GM12878 (cell line): ENCODE measurements at regions not wholly inside any gene's neighbourhood (a gene's known extent, or its start where the extent isn't known, plus 50 kb on each side); places are given as distances from the start of the nearest gene placed in this dataset.

ENCODE experiments used
- ATAC-seq: fragments of 200-7000 bp; cut with Tn5 transposase; 3 replicates; pipeline ENCODE4 v1.9.1; 2020; ENCODE audit warnings: mild to moderate bottlenecking, moderate library complexity
- BruUV-seq: library from RNA; stranded (reverse); fragments of 400-500 nt; replicated peaks from 2 replicates; lab custom pipeline; 2021; lab: Mats Ljungman, UMichigan
- CTCF ChIA-PET: fragments of 300-600 bp; sonication (Branson Sonifier 250); formaldehyde crosslinking; extraction: SDS; loops from one replicate; lab custom pipeline; 2021; ENCODE audit warnings: inconsistent platforms; lab: Yijun Ruan, JAX
- POLR2A ChIA-PET: fragments of 350-600 bp; formaldehyde crosslinking; extraction: SDS; loops from one replicate; lab custom pipeline; 2021; ENCODE audit warnings: inconsistent platforms; lab: Charles Lee
- RAD21 ChIA-PET: fragments of 300-600 bp; sonication (Branson Sonifier 250); formaldehyde crosslinking; loops from one replicate; lab custom pipeline; 2023; ENCODE audit warnings: antibody characterized with exemption; ENCODE audit not compliant: unreplicated experiment; lab: Charles Lee
- SMC1A ChIA-PET: fragments of 300-600 bp; sonication (Branson Sonifier 250); formaldehyde crosslinking; loops from one replicate; lab custom pipeline; 2023; ENCODE audit not compliant: unreplicated experiment, uncharacterized antibody; lab: Charles Lee
- DNase-seq: peaks from one replicate; pipeline ENCODE4 v3.0.0-alpha.2; 2011; ENCODE audit warnings: low read depth, low spot score
- FAIRE-seq: peaks from 3 replicates; lab custom pipeline; 2011; peaks lifted over from hg19 to GRCh38; lab: Jason Lieb, UNC
- H2AFZ ChIP-seq: 2 replicates; pipeline ENCODE4 v1.6.0; 2011; ENCODE audit warnings: low read depth, low read length, control low read depth; ENCODE audit not compliant: control insufficient read depth
- H3K27ac ChIP-seq: 2 replicates; pipeline ENCODE4 v1.5.1; 2011; ENCODE audit warnings: control low read depth; ENCODE audit not compliant: control insufficient read depth, insufficient read depth
- H3K27me3 ChIP-seq, 2 experiments: replicated peaks in 1 of 2; 2 replicates each; pipeline versions ENCODE4 v1.6.0 to v1.6.1; 2011; ENCODE audit warnings: low read length in 1 of 2; ENCODE audit not compliant: control insufficient read depth in 2 of 2, insufficient read depth in 2 of 2
- H3K36me3 ChIP-seq, 2 experiments: 2 replicates each; pipeline ENCODE4 v1.5.1; 2011; ENCODE audit warnings: low read length in 1 of 2; ENCODE audit not compliant: control insufficient read depth in 2 of 2, insufficient read depth in 2 of 2
- H3K4me1 ChIP-seq: 2 replicates; pipeline ENCODE4 v1.6.1; 2011; ENCODE audit warnings: mild to moderate bottlenecking, low read length, moderate library complexity, mixed read lengths; ENCODE audit not compliant: control insufficient read depth, insufficient read depth
- H3K4me2 ChIP-seq: 2 replicates; pipeline ENCODE4 v1.6.0; 2011; ENCODE audit warnings: control low read depth; ENCODE audit not compliant: control insufficient read depth, insufficient read depth
- H3K4me3 ChIP-seq: fragments of 200-600 bp; sonication (generic); 2 replicates; pipeline ENCODE4 v1.5.1; 2016
- H3K79me2 ChIP-seq: 2 replicates; pipeline ENCODE4 v1.6.0; 2011; ENCODE audit warnings: low read length; ENCODE audit not compliant: control insufficient read depth, insufficient read depth
- H3K9ac ChIP-seq: 2 replicates; pipeline ENCODE4 v1.8.0; 2011; ENCODE audit warnings: low read length, control low read depth, mixed read lengths; ENCODE audit not compliant: control insufficient read depth, insufficient read depth
- H3K9me3 ChIP-seq: replicated peaks from 3 replicates; pipeline ENCODE4 v1.5.1; 2011; ENCODE audit warnings: mild to moderate bottlenecking, low read length; ENCODE audit not compliant: control insufficient read depth, insufficient read depth
- H4K20me1 ChIP-seq: 2 replicates; pipeline ENCODE4 v1.6.0; 2011; ENCODE audit not compliant: control insufficient read depth, insufficient read depth
- EGR1 ChIP-seq, 2 experiments: IDR thresholded peaks; 1 replicate in 1 of 2; 2 replicates in 1 of 2; pipeline ENCODE4 v1.6.1; 2011 to 2012; ENCODE audit warnings: low read depth in 2 of 2, low read length in 2 of 2, borderline replicate concordance in 1 of 2, mild to moderate bottlenecking in 1 of 2, moderate library complexity in 1 of 2
- FOXK2 ChIP-seq: fragments of 450-650 bp; IDR thresholded peaks from 2 replicates; pipeline ENCODE4 v1.6.1; 2017; ENCODE audit warnings: mild to moderate bottlenecking, moderate library complexity
- HDAC6 ChIP-seq: fragments of 200-600 bp; sonication (generic); IDR thresholded peaks from one replicate; pipeline ENCODE4 v1.8.0; 2017; ENCODE audit warnings: antibody characterized with exemption; ENCODE audit not compliant: unreplicated experiment
- KAT2A ChIP-seq: conservative IDR thresholded peaks from 2 replicates; pipeline ENCODE4 v1.6.1; 2011; ENCODE audit warnings: low read depth, low read length; ENCODE audit not compliant: control insufficient read depth
- MLLT1 ChIP-seq: fragments of 450-650 bp; IDR thresholded peaks from 2 replicates; pipeline ENCODE4 v1.6.1; 2016; ENCODE audit warnings: mild to moderate bottlenecking
- PAX5 ChIP-seq: IDR thresholded peaks from 2 replicates; pipeline ENCODE4 v1.6.1; 2011; ENCODE audit warnings: low read depth, low read length, borderline replicate concordance
- PML ChIP-seq: IDR thresholded peaks from 2 replicates; pipeline ENCODE4 v1.6.1; 2012; ENCODE audit warnings: low read length, inconsistent platforms
- SRF ChIP-seq, 2 experiments: IDR thresholded peaks; 2 replicates each; pipeline ENCODE4 v1.6.1; 2011; ENCODE audit warnings: low read depth in 2 of 2, low read length in 2 of 2, mild to moderate bottlenecking in 1 of 2, moderate library complexity in 1 of 2
- TARDBP ChIP-seq: IDR thresholded peaks from 2 replicates; pipeline ENCODE4 v1.6.1; 2016; ENCODE audit warnings: borderline replicate concordance
- TCF12 ChIP-seq: IDR thresholded peaks from 2 replicates; pipeline ENCODE4 v1.6.1; 2011; ENCODE audit warnings: low read depth, mild to moderate bottlenecking, low read length
- USF1 ChIP-seq: IDR thresholded peaks from 2 replicates; pipeline ENCODE4 v1.6.1; 2011; ENCODE audit warnings: borderline replicate concordance, low read depth, mild to moderate bottlenecking, moderate library complexity, mixed read lengths, low read length; ENCODE audit not compliant: insufficient read depth; ENCODE audit errors: extremely low read length
- ZNF274 ChIP-seq: IDR thresholded peaks from one replicate; pipeline ENCODE4 v1.8.0; 2011; ENCODE audit not compliant: insufficient read length, insufficient read depth
- ZSCAN29 ChIP-seq: fragments of 450-650 bp; IDR thresholded peaks from 2 replicates; pipeline ENCODE4 v1.6.1; 2017; ENCODE audit warnings: mild to moderate bottlenecking, moderate library complexity
- WGBS: methylation state at CpG from one replicate; pipeline ENCODE4 v1.1.6; 2016; ENCODE audit warnings: low lambda C conversion rate; ENCODE audit not compliant: insufficient replicate concordance, insufficient coverage; ENCODE audit errors: missing lambda C conversion rate; 5-methylcytosine and 5-hydroxymethylcytosine counted together
- in situ Hi-C: fragments of 300-500 bp; cut with MboI; formaldehyde crosslinking; loops from 9 replicates; pipeline ENCODE4 v1.14.3; 2018; ENCODE audit warnings: mixed read lengths
- intact Hi-C: fragments of 100-400 bp; cut with micrococcal nuclease; formaldehyde crosslinking; loops from one replicate; pipeline ENCODE4 v1.14.2; 2022; ENCODE audit not compliant: unreplicated experiment
- TF ChIP-seq, protein P1 (sequence below): IDR thresholded peaks from 2 replicates; pipeline ENCODE4 v1.6.1; 2012; ENCODE audit warnings: improper control_type of control experiment, low read depth, low read length; ENCODE audit not compliant: insufficient replicate concordance
- TF ChIP-seq, protein P2 (sequence below): fragments of 450-650 bp; IDR thresholded peaks from 2 replicates; pipeline ENCODE4 v1.6.1; 2018; ENCODE audit warnings: borderline replicate concordance, mild to moderate bottlenecking; ENCODE audit not compliant: partially characterized antibody

GRCh38 chr6:153599901-153600300, 439.1 kb upstream of the OPRM1 start:
- CTCF ChIA-PET = interaction anchor here (0.6 kb wide), 1 partner anchor 1588 kb away, joined by 3 read pairs; no protein-coding TSS in a partner anchor
- TF ChIP-seq USF1 = no peak
- no peak for TF ChIP-seq EGR1 (IDR thresholded peaks at IDR 0.05; ENCODE audit: borderline replicate concordance in 1 of 2, low read depth in 2 of 2, low read length in 2 of 2)
- TF ChIP-seq ZNF274 = no peak
- TF ChIP-seq, protein P1, sequence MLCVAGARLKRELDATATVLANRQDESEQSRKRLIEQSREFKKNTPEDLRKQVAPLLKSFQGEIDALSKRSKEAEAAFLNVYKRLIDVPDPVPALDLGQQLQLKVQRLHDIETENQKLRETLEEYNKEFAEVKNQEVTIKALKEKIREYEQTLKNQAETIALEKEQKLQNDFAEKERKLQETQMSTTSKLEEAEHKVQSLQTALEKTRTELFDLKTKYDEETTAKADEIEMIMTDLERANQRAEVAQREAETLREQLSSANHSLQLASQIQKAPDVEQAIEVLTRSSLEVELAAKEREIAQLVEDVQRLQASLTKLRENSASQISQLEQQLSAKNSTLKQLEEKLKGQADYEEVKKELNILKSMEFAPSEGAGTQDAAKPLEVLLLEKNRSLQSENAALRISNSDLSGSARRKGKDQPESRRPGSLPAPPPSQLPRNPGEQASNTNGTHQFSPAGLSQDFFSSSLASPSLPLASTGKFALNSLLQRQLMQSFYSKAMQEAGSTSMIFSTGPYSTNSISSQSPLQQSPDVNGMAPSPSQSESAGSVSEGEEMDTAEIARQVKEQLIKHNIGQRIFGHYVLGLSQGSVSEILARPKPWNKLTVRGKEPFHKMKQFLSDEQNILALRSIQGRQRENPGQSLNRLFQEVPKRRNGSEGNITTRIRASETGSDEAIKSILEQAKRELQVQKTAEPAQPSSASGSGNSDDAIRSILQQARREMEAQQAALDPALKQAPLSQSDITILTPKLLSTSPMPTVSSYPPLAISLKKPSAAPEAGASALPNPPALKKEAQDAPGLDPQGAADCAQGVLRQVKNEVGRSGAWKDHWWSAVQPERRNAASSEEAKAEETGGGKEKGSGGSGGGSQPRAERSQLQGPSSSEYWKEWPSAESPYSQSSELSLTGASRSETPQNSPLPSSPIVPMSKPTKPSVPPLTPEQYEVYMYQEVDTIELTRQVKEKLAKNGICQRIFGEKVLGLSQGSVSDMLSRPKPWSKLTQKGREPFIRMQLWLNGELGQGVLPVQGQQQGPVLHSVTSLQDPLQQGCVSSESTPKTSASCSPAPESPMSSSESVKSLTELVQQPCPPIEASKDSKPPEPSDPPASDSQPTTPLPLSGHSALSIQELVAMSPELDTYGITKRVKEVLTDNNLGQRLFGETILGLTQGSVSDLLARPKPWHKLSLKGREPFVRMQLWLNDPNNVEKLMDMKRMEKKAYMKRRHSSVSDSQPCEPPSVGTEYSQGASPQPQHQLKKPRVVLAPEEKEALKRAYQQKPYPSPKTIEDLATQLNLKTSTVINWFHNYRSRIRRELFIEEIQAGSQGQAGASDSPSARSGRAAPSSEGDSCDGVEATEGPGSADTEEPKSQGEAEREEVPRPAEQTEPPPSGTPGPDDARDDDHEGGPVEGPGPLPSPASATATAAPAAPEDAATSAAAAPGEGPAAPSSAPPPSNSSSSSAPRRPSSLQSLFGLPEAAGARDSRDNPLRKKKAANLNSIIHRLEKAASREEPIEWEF = no peak
- TF ChIP-seq FOXK2 = no peak
- no peak for TF ChIP-seq TCF12
- TF ChIP-seq MLLT1 = no peak
- TF ChIP-seq, protein P2, sequence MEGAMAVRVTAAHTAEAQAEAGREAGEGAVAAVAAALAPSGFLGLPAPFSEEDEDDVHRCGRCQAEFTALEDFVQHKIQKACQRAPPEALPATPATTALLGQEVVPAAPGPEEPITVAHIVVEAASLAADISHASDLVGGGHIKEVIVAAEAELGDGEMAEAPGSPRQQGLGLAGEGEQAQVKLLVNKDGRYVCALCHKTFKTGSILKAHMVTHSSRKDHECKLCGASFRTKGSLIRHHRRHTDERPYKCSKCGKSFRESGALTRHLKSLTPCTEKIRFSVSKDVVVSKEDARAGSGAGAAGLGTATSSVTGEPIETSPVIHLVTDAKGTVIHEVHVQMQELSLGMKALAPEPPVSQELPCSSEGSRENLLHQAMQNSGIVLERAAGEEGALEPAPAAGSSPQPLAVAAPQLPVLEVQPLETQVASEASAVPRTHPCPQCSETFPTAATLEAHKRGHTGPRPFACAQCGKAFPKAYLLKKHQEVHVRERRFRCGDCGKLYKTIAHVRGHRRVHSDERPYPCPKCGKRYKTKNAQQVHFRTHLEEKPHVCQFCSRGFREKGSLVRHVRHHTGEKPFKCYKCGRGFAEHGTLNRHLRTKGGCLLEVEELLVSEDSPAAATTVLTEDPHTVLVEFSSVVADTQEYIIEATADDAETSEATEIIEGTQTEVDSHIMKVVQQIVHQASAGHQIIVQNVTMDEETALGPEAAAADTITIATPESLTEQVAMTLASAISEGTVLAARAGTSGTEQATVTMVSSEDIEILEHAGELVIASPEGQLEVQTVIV = no peak
- no peak for TF ChIP-seq PML
- no peak for TF ChIP-seq TARDBP
- no peak for TF ChIP-seq HDAC6
- TF ChIP-seq KAT2A = no peak
- no peak for TF ChIP-seq ZSCAN29
- no peak for TF ChIP-seq PAX5
- TF ChIP-seq SRF (IDR thresholded peaks at IDR 0.05; ENCODE audit: low read depth in 2 of 2, low read length in 2 of 2) = no peak

More at GRCh38 chr6:153599901-153600300, 439.1 kb upstream of the OPRM1 start:
- Histone ChIP-seq H3K36me3 (no peaks in the 10 kb centered on the region), H3K9me3 (no peaks in the 10 kb centered on the region), H3K27ac (no peak overlapping the region), H3K4me1 (no peaks in the 10 kb centered on the region), H3K27me3 (no peaks in the 10 kb centered on the region), H3K79me2 (no peaks in the 10 kb centered on the region), H3K4me3 (no peak overlapping the region), H2AFZ (no peak overlapping the region), H3K4me2 (no peak overlapping the region), H4K20me1 (no peaks in the 10 kb centered on the region), H3K9ac (no peak overlapping the region)
- in situ Hi-C loops = no loop called here
- ChIA-PET SMC1A (no interaction called here), POLR2A (no interaction called here), RAD21 (no interaction called here)
- DNase-seq (no peak), FAIRE-seq (no peak), ATAC-seq (no peak)
- intact Hi-C loops = no loop called here
- 0% methylated on average over 1 of the region's 1 CpG for WGBS
- no TSS peak for BruUV-seq
